GM12864 (cell line): ENCODE measurements at regions not wholly inside any gene's neighbourhood (a gene's known extent, or its start where the extent isn't known, plus 50 kb on each side); places are given as distances from the start of the nearest gene placed in this dataset.

Experiments used
- DNase-seq: peaks from one replicate; pipeline ENCODE4 v3.0.0-alpha.2; 2011; ENCODE audit warnings: low read depth
- H3K4me3 ChIP-seq: 2 replicates; pipeline ENCODE4 v1.5.1; 2011; ENCODE audit warnings: mild to moderate bottlenecking, low read depth, low read length, control low read depth
- CTCF ChIP-seq: IDR thresholded peaks from 2 replicates; pipeline ENCODE4 v1.5.1; 2011; ENCODE audit warnings: low read depth, mild to moderate bottlenecking, moderate library complexity, low read length, control low read depth, inconsistent platforms; ENCODE audit errors: missing control alignments

DNA sequence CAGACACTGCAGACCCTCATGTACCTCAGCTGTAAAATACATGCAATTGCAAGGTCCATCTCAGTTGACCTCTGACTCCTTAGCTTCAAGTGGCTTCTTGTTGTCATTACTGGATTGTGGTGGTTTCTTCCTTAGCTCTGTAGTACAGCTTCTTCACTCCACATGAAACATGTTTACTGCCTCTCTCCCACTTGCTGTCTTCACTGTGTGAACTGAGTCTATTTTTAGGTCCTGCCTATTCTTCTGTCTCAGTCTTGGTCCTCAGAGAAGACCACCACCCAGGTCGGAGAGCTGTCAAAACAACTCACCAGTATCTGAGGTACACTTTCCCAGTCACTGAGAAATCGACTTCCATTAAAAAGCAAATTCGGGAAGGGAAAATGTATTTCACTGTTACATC lies 50.2 kb upstream of the EYA4 start:
- TF ChIP-seq CTCF: no peak
- no peak overlapping the region for H3K4me3 ChIP-seq
- DNase-seq: no peak

DNA sequence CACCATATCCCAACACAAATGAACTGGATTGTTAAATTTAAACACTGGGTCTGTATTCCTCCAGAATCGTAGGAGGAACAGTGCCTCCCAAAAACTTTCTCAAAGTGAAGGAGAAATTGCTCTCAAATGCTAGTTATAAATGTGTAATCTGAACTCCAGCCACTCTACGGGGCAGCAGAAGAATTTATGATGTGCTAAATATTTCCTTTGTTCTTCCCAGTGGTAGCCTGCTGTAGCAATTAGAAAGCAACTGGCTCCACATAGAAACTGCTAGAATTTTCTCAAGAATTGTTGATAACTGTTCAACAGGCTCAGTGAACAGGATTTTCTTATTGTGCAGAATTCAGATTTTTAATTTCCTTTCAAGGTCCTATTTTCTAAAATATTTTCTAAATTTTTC lies 49.8 kb upstream of the EYA4 start:
- no peak overlapping the region for H3K4me3 ChIP-seq
- no peak for TF ChIP-seq CTCF
- no peak for DNase-seq
